T1000 (cell line): ENCODE measurements at regions not wholly inside any gene's neighbourhood (a gene's known extent, or its start where the extent isn't known, plus 50 kb on each side); places are given as distances from the start of the nearest gene placed in this dataset.
"Not testable (repeated sequence)": the region's sequence is repeated elsewhere in the genome, so short reads cannot be mapped to it uniquely, and the experiment has no call there.

Source experiments
- DNase-seq: peaks from one replicate; lab custom pipeline; 2025; ENCODE audit warnings: mixed read lengths; lab: John Stamatoyannopoulos, UW

GRCh38 chr5:63118221-63118620, 539.6 kb downstream of the LRRC70 start:
- DNase-seq = no peak

- DNase-seq = no peak
Observed at GRCh38 chr5:63111891-63112290, 533.3 kb downstream of the LRRC70 start.

- no peak for DNase-seq
Observed at GRCh38 chr5:63101870-63102269, 523.3 kb downstream of the LRRC70 start.

DNA sequence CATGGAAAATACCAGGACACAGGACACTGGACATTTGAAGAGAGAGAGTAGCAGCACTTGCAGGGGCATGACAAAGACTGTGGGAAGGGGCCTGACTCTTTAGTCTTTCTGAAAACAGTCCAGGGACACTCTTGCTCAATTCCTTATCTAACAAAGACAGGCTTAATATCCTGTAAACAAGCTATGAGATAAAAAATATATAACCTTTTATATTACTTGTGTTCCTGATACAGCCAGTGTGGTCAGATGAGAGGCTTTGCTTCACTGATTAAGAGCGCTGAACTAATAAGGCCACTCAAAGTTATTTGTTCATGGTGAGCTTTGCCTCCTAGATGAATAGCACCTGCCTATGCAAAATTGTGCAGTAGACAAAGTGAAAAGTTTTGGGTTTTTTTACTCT, 518.7 kb downstream of the LRRC70 start:
- DNase-seq = no peak

DNA sequence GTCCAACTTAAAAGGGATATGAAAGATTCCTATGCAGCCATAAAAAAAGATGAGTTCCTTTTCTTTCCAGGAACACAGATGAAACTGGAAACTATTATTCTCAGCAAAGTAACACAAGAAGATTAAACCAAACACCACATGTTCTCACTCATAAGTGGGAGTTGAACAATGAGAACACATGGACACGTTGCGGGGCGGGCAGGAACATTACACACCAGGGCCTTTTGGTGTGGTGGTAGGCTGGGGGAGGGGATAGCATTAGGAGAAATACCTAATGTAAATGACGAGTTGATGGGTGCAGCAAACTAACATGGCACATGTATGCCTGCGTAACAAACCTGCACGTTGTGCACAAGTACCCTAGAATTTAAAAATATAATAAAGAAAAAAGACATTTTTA, 516.1 kb downstream of the LRRC70 start:
- no peak for DNase-seq

GRCh38 chr5:63089147-63089546, 510.5 kb downstream of the LRRC70 start:
- DNase-seq = no peak

DNA sequence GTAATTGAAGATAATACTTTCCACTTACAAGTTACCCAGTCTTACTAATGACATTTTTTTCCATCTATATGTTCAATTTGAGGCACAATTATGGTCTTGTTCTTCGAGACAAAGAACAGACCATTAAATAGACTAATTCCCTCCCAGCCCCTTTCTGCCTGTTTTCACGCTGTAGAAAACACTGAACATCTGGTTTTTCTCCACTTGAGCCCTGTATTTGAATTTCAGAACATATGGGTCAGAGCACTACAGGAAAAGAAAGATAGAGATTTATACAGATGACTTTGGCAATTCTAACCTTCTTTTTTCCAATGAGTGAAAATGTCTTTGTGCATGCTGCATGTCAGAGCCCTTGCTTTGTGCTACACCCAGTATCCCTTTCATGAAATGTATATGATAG, 506.9 kb downstream of the LRRC70 start:
- no peak for DNase-seq

DNA sequence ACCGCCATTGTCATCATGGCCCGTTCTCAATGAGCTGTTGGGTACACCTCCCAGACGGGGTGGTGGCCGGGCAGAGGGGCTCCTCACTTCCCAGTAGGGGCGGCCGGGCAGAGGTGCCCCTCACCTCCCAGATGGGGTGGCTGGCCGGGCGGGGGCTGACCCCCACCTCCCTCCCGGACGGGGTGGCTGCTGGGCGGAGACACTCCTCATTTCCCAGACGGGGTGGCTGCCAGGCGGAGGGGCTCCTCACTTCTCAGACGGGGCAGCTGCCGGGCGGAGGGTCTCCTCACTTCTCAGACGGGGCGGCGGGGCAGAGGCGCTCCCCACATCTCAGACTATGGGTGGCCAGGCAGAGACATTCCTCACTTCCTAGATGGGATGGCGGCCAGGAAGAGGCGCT, 505.1 kb downstream of the LRRC70 start:
- not testable (repeated sequence) for DNase-seq

- DNase-seq = no peak
Observed at GRCh38 chr5:63081402-63081801, 502.8 kb downstream of the LRRC70 start.

GRCh38 chr5:63070001-63070400, 491.4 kb downstream of the LRRC70 start:
- DNase-seq = no peak

GRCh38 chr5:63055421-63055820, 476.8 kb downstream of the LRRC70 start:
- DNase-seq = no peak

DNA sequence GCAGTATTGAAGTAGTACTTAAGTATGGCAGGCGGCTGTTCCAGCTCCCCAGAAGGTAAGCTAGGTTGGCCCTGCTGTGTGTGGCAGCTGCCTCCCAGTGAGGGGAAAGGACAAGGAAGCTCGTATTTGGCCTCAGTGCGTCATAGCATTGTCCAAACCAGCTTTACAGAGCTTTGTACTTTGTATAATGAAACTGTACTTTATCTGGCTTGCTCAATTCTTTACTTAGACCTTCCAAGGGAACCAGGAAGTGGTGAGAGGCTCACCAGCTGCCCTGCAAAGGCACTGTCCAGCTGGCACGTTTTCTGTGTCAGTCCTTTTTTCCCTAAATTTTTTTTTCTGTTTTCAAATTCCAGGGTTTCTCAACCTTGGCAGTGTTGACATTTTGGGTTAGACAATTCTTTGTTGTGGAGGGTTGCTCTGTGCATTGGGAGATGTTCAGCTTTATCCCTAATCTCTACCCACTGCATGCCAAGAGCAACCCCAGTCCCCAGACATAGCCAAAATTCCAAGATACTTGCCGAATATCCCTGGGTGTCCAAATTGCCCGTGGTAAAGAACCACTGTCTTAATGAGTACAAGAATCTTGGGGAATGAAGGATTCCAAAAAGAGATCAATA, 474.5 kb downstream of the LRRC70 start:
- DNase-seq = no peak

DNA sequence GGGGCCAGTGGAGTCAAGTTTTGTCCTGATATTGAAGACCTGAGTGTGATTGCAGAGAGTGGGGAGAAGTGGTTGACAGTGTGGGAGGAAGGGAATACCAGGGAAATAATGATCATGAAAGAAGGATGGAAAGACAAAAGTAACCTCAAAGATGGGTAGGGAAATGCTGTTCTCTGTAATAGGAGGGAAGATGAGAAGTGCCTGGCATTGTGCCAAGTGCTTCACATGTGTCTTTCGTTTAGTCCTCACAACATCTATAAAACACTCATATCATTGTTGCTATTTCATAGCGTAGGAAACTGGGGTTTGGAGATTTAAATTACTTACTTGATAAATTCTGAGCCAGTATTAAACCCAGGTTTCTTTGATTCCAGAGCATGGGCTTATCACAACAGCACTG, 472.3 kb downstream of the LRRC70 start:
- DNase-seq = no peak

DNA sequence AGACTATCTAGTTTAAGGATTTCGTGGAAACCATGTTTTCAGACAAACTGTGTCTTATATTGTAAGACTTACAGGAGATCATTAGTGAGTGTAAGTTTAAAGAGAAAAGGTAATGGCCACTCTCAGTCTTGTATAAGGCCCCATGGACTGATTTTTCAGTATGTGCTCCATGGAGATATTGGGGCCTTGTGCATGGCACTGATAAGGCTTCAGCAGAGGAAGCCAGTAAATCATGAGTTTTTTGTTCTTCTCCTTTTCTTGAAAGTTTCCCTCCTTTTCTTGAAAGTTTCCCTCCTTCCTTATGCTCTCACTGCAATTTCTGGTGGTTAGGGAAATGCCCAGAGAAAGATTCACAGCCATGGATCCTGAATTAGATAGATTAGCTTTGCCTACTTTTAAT, 471.3 kb downstream of the LRRC70 start:
- DNase-seq = no peak

DNA sequence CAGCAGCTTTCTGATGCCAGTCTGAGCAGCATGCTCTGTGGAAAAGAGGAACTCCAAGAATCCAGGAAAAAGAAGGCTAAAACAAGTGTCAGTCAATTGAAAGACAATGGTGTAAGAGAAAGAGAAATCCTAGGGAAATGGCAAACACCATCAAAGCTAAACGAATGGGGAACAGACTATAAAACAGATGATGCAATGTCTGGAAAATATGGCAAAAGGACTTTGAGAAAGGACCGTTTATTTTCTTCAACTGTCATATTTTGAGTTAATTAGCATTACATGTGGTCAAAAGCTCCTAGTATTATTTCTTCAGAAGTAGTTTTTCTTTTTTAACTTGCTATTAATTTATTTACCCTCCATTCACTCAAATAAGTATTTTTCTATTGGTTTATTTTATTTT, 465.2 kb downstream of the LRRC70 start:
- DNase-seq = no peak

DNA sequence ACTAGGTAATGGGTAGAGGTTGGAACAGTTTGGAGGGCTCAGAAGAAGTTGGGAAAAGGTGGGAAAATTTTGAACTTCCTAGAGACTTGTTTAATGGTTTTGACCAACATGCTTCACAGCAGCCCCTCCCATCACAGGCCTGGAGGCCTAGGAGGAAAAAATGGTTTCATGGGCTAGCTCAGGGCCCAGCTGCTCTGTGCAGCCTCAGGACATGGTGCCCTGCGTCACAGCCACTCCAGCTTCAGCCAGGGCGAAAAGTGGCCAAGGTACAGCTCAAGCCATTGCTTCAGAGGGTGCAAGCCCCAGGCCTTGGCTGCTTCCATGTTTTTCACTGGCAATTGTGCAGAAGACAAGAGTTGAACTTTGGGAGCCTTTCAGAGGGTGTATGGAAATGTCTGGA, 453.7 kb downstream of the LRRC70 start:
- DNase-seq = no peak

DNA sequence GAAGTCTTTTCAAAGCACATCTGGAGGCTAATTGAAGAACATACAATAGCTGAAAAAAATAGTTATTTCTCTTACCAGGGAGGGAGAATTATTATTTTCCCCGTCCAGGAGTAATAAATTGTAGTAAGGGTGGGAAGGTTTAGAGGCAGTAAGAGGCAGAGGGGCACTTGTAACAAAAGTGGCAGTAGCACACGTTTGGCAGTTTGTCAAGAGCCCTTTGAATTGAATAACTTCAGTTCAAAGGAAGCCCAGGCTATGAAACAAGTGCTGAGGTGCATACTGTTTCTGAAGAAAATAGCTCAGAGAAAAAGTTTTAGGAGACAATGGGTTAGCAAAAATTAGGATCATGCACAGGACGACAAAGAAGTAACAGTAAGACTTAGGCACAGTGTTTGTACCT, 451.3 kb downstream of the LRRC70 start:
- DNase-seq = no peak

DNA sequence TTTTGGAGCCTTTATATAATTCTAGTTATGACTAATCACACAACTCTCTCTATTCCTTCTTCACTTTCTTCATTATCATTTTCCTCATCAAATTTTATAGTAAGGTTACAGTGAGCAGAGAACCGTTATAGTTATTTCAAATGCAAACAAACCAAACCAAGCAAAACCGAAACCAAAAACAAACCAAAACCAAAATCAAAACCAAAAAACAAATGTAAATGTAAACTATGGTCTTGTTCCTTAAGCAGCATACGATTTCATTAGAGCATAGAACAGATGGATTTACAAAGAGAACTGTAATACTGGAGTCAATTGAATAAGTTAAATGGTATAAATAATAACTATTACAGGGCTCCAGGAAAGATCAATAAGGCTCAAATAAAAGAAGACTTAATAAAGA, 447.1 kb downstream of the LRRC70 start:
- no peak for DNase-seq

- DNase-seq = no peak
Observed at GRCh38 chr5:63022403-63022802, 443.8 kb downstream of the LRRC70 start.

DNA sequence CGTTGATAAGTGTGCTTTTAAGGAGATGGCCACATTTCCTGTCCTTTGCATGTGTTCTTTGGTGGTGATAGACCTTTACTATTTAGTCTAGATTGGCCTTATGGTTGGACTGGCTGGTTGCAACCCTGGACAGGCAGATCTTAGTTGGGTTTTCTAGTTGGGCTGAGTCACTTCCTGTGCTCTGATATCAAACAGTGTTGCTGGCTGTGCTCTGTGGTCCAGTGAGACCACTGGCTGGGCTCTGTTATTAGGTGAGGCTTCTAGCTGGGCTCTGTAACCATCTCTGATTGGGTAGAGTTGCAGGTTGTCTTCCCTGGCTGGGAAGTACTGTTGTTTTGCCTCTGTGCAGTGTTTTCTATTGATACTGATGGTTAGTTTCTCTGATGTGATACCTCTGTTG, 432.5 kb downstream of the LRRC70 start:
- DNase-seq = no peak

DNA sequence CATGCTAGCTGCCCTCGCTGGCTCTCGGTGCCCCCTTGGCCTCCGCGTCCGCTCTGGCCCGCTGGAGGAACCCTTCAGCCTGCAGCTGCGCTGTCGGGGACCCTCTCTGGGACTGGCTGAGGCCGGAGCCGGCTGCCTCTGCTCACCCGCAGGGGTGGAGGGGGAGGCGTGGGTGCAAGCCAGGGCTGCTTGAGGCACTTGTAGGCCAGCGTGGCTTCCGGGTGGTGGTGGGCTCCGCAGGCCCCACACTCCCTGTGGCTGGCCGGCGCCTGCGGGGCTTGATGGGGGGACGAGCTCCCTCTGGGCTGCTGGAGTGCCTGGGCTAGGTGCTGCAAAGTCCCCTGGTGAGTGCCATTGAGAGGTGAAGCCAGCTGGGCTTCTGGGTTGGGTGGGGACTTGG, 429.6 kb downstream of the LRRC70 start:
- no peak for DNase-seq

DNA sequence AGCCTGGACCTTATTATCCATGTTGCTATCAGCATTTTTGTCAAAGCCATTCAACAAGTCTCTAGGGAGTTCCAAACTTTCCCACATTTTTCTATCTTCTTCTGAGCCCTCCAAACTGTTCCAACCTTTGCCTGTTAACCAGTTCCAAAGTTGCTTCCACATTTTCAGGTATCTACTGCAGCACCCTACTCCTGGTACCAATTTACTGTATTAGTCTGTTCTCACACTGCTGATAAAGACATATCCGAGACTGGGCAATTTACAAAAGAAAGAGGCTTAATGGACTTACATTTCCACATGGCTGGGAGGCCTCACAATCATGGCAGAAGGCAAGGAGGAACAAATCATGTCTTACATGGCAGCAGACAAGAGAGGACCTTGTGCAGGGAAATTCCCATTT, 416.2 kb downstream of the LRRC70 start:
- not testable (repeated sequence) for DNase-seq

DNA sequence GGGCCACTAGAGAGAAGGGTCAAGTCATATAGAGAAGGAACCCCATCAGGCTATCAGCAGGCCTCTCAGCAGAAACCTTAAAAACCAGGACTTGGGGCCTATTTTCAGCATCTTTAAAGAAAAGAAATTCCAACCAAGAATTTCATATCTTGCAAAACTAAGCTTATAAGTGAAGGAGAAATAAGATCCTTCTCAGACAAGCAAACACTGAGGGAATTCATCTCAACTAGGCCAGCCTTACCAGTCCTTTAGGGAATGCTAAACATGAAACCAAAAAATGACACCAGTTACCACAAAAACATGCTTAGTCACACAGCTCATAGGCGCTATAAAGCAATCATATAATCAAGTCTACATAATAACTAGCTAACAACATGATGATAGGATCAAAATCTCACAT, 407.1 kb downstream of the LRRC70 start:
- DNase-seq = no peak

GRCh38 chr5:62982348-62982747, 403.7 kb downstream of the LRRC70 start:
- DNase-seq = no peak

- DNase-seq = no peak
Observed at GRCh38 chr5:62980884-62981283, 402.3 kb downstream of the LRRC70 start.
